ENCODE measurements at regions not wholly inside any gene's neighbourhood (a gene's known extent, or its start where the extent isn't known, plus 50 kb on each side); places are given as distances from the start of the nearest gene placed in this dataset.

DNA sequence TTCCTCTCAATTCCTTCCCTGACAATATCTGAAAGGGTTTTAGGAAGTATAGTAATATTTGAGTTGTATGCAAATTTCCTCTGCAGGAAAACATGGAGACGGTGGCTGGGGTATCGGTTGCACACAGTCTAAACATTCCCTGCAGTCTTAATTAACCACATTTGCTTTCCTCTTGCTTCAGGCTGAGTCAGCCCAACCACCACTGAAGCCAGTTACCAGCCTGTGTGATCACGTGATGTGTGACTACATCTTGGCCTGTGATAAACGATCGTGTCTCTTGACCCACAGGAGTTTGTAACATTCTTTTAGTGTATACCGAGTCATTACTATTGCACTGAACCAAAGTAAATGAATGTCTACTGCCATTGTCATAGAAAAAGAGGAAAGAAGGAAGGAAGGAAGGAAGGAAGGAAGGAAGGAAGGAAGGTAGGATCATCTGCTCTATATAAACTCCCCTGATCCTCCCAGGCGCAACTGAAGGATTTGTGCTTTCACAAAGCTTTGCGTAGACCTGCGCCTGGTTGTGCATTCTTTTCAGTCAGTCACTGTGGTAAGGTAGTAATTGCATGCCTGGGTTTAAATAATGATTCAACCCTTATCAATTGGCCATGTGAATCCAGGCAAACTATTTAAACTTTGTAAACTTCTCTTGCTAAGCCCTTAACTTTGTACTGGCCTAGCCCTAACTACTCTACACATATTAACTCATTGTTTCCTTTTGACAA is 280.6 kb upstream of the SALL1 start:
- Histone ChIP-seq H3K4me1 (ENCODE audit: control insufficient read depth, insufficient read depth, low read length) (peaks cover 10% of the 10 kb centered on the region), H3K4me3 (ENCODE audit: low read depth, low read length) (no peak overlapping the region), H3K27me3 (ENCODE audit: control insufficient read depth, insufficient read depth, low read length) (no peaks in the 10 kb centered on the region), H3K9ac (ENCODE audit: low read depth, low read length) (no peak overlapping the region), H3K9me3 (ENCODE audit: control insufficient read depth, insufficient read depth, low read length) (no peaks in the 10 kb centered on the region), H3K36me3 (ENCODE audit: control insufficient read depth, insufficient read depth, low read length) (no peaks in the 10 kb centered on the region)

DNA sequence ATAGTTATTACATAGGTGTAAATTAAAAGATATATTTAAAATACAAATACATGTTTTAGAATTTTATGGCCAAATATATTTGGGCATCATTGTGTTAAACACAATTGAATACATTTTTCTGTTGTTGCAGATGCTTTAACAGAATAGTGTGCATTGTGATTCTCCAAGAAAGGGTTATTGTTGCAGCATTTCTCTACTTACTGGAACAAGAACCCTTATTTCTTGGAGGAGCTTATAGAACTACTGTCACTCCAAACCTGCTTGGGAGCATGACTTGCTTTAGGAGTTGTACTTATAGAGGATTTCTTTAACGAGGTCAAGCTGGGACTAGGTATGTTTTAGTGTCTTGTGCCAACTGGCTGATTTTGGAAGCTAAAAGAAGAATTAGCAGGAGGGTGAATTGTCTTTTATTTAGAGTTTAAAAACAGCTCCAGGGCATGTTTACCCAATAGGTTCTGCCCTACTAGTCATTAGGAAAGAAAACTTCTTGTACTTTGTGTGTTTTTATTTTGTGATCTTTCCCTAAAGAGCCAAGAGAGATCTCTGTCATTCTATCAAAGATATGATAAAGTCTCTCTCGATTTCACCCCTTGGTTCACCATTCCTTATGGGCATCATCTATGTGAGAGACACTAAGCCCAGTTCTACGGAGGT is 279.8 kb upstream of the SALL1 start:
- Histone ChIP-seq H3K9ac (ENCODE audit: low read depth, low read length) (no peak overlapping the region), H3K4me1 (ENCODE audit: control insufficient read depth, insufficient read depth, low read length) (peaks cover 18% of the 10 kb centered on the region), H3K27me3 (ENCODE audit: control insufficient read depth, insufficient read depth, low read length) (no peaks in the 10 kb centered on the region), H3K36me3 (ENCODE audit: control insufficient read depth, insufficient read depth, low read length) (no peaks in the 10 kb centered on the region), H3K9me3 (ENCODE audit: control insufficient read depth, insufficient read depth, low read length) (no peaks in the 10 kb centered on the region), H3K4me3 (ENCODE audit: low read depth, low read length) (no peak overlapping the region)

DNA sequence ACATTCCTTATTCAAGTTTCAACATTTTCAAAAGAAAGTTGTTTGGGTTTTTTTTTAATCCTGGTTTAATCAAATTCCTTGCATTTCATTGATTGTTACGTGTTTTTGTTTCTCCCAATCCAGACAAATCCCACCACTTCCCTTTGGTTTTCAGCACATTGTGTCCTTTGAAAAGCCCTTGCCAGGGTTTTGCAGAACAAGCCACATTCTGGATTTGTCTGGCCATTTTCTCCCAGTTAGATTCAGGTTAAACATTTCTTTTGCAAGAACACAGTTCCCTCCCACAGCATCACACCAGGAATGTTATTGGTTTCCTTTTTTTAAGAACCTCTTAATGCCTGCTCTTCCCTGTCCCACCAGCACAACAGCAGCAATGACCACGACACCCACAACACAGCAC is 278.0 kb upstream of the SALL1 start:
- Histone ChIP-seq H3K9me3 (ENCODE audit: control insufficient read depth, insufficient read depth, low read length) (no peaks in the 10 kb centered on the region), H3K9ac (ENCODE audit: low read depth, low read length) (no peak overlapping the region), H3K27me3 (ENCODE audit: control insufficient read depth, insufficient read depth, low read length) (no peaks in the 10 kb centered on the region), H3K36me3 (ENCODE audit: control insufficient read depth, insufficient read depth, low read length) (no peaks in the 10 kb centered on the region), H3K4me3 (ENCODE audit: low read depth, low read length) (no peak overlapping the region), H3K4me1 (ENCODE audit: control insufficient read depth, insufficient read depth, low read length) (peaks cover 18% of the 10 kb centered on the region)

DNA sequence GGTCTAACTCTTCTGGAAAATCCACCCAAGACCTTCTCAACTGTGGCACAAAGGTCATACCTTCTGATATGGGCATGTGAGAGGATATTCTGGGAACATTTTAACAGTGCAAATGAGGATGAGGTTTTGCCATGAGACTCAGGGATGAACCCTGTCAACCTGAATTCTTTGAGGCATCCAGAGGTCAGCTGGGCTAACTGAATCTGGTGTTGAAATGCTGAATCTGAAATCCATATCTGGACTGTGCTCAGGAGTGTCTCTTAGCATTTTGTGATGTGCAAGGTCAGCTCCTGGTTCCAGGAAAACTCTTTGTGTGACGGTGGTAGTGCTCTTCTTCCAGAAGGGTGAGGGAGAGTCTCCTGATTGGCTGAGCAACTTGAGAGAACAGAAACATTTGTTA is 276.0 kb upstream of the SALL1 start:
- Histone ChIP-seq H3K9ac (ENCODE audit: low read depth, low read length) (no peak overlapping the region), H3K4me1 (ENCODE audit: control insufficient read depth, insufficient read depth, low read length) (peaks cover 18% of the 10 kb centered on the region), H3K9me3 (ENCODE audit: control insufficient read depth, insufficient read depth, low read length) (no peaks in the 10 kb centered on the region), H3K27me3 (ENCODE audit: control insufficient read depth, insufficient read depth, low read length) (no peaks in the 10 kb centered on the region), H3K4me3 (ENCODE audit: low read depth, low read length) (no peak overlapping the region), H3K36me3 (ENCODE audit: control insufficient read depth, insufficient read depth, low read length) (no peaks in the 10 kb centered on the region)

DNA sequence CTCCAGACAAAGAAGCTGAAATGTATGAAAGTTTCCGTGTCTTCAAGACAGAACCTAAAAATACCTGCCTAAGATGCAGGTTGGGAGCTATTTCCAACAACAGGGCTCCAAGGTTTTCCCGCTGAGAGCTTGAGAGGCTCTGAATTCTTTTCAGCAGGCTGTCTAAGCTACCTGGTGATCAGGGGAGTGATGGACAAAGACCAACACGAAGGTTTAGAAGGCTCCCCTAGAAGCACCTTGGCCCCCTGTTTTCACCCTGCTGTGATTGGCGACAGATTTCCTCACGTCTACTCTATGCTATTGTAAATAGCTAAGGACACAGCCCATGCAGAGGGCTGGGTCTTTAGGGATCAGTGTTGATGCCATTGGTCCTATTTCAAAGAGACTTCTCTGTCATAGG is 275.2 kb upstream of the SALL1 start:
- no peaks in the 10 kb centered on the region for H3K27me3 ChIP-seq (ENCODE audit: control insufficient read depth, insufficient read depth, low read length)
- no peak overlapping the region for H3K4me3 ChIP-seq (ENCODE audit: low read depth, low read length)
- no peak overlapping the region for H3K9ac ChIP-seq (ENCODE audit: low read depth, low read length)
- H3K4me1 ChIP-seq (ENCODE audit: control insufficient read depth, insufficient read depth, low read length), result peaks cover 13% of the 10 kb centered on the region
- H3K36me3 ChIP-seq (ENCODE audit: control insufficient read depth, insufficient read depth, low read length), result no peaks in the 10 kb centered on the region
- H3K9me3 ChIP-seq (ENCODE audit: control insufficient read depth, insufficient read depth, low read length), result no peaks in the 10 kb centered on the region

DNA sequence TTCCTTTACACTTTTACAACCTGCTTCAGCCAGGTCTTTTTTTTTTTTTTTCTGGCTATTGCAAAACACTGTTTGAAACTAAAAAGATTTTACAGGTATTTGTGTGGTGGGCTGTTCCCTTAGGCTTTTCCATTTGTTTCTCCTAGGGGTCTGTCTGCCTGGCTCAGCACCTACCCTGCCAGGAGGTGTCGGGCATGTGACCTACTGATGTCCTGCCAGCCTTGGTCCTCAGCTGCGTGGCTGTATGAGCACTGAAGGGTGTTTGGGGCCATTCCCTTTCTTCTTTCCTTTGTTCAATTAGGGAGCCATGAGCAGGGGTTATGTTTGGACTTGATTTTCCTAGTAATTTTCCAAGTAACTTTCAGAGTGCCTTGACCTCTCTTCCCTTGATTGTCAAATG is 269.2 kb upstream of the SALL1 start:
- Histone ChIP-seq H3K9ac (ENCODE audit: low read depth, low read length) (no peak overlapping the region), H3K27me3 (ENCODE audit: control insufficient read depth, insufficient read depth, low read length) (no peaks in the 10 kb centered on the region), H3K4me1 (ENCODE audit: control insufficient read depth, insufficient read depth, low read length) (no peaks in the 10 kb centered on the region), H3K36me3 (ENCODE audit: control insufficient read depth, insufficient read depth, low read length) (no peaks in the 10 kb centered on the region), H3K4me3 (ENCODE audit: low read depth, low read length) (no peak overlapping the region), H3K9me3 (ENCODE audit: control insufficient read depth, insufficient read depth, low read length) (no peaks in the 10 kb centered on the region)

DNA sequence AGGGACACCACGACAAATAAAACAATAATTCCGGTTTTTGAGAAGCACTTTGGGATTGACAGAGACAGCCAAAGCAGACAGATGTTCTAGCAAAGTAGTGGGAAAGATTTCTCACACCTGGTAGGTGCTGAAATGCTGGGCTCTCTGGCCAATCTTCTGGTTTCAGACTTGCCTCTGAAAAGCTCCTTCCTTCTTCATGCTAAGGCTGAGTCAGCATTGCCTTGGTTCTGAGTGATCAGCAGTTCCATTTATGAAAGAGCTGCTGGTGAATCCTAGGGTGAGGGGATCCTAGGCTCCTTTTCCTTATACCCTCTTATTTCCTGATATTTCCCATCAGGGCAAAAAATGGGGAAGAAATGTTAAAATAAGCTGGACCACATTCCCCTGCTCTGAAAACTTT is 268.7 kb upstream of the SALL1 start:
- no peaks in the 10 kb centered on the region for H3K36me3 ChIP-seq (ENCODE audit: control insufficient read depth, insufficient read depth, low read length)
- H3K4me1 ChIP-seq (ENCODE audit: control insufficient read depth, insufficient read depth, low read length), result no peaks in the 10 kb centered on the region
- H3K27me3 ChIP-seq (ENCODE audit: control insufficient read depth, insufficient read depth, low read length), result no peaks in the 10 kb centered on the region
- H3K9ac ChIP-seq (ENCODE audit: low read depth, low read length), result no peak overlapping the region
- no peak overlapping the region for H3K4me3 ChIP-seq (ENCODE audit: low read depth, low read length)
- H3K9me3 ChIP-seq (ENCODE audit: control insufficient read depth, insufficient read depth, low read length), result no peaks in the 10 kb centered on the region

DNA sequence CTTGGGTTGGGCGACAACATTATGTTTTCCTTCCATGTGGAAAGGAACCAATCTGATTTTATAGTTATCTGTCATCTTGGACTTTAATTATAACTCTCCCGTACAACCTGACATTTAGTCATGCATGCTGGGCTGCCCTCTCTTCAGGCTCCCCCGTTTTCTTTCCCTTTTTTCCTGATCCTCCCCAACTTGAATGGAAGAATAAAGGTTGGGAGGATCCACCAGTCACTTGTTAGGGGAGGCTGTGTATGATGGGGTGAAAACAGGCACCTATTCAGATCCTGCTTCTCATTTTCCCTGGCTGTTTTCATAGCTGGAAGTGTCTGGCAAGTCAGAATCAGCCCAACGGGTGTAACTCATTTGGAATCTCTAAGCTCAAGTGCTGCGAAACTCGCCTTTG is 267.2 kb upstream of the SALL1 start:
- Histone ChIP-seq H3K4me1 (ENCODE audit: control insufficient read depth, insufficient read depth, low read length) (no peaks in the 10 kb centered on the region), H3K4me3 (ENCODE audit: low read depth, low read length) (no peak overlapping the region), H3K36me3 (ENCODE audit: control insufficient read depth, insufficient read depth, low read length) (no peaks in the 10 kb centered on the region), H3K9me3 (ENCODE audit: control insufficient read depth, insufficient read depth, low read length) (no peaks in the 10 kb centered on the region), H3K9ac (ENCODE audit: low read depth, low read length) (no peak overlapping the region), H3K27me3 (ENCODE audit: control insufficient read depth, insufficient read depth, low read length) (no peaks in the 10 kb centered on the region)

DNA sequence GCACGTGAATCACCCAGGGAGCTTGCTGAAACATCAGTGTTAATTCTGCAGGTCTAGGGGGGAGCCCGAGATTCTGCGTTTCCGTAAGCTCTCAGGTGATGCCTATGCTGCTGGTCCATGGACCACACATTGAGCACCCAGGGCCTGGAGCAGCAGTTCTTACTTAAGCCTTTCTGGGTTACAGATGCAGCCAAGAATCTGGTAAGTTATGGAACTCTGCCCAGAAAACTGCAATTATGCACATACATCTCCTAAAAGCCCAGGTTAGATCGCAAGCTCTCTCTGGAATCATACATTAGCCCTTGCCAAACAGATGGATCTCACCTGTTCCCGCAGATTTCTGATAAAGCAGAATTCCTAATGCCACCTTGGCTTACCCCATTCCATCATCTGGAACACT is 265.9 kb upstream of the SALL1 start:
- H3K9ac ChIP-seq (ENCODE audit: low read depth, low read length), result no peak overlapping the region
- no peak overlapping the region for H3K4me3 ChIP-seq (ENCODE audit: low read depth, low read length)
- no peaks in the 10 kb centered on the region for H3K27me3 ChIP-seq (ENCODE audit: control insufficient read depth, insufficient read depth, low read length)
- H3K9me3 ChIP-seq (ENCODE audit: control insufficient read depth, insufficient read depth, low read length), result no peaks in the 10 kb centered on the region
- no peaks in the 10 kb centered on the region for H3K4me1 ChIP-seq (ENCODE audit: control insufficient read depth, insufficient read depth, low read length)
- no peaks in the 10 kb centered on the region for H3K36me3 ChIP-seq (ENCODE audit: control insufficient read depth, insufficient read depth, low read length)

DNA sequence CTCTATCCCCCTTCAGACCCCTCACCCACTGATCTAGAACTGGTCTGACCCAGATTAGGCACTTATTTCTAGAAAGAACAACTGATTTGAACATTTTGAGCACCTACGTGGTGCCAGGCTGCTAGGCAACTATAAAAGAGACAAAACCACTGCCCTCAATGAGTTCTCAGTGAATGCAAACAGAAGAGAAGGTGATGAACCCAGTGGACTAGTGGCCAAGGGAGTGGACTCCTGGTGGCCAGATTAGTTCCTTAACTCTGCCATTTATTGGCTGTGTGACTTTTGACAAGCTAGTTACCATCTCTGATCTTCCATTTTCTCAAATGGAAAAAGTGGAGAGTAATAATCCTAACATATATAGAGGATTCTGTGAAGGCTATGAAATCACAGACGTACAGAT is 259.1 kb upstream of the SALL1 start:
- Histone ChIP-seq H3K36me3 (ENCODE audit: control insufficient read depth, insufficient read depth, low read length) (no peaks in the 10 kb centered on the region), H3K4me1 (ENCODE audit: control insufficient read depth, insufficient read depth, low read length) (peaks cover 7% of the 10 kb centered on the region), H3K27me3 (ENCODE audit: control insufficient read depth, insufficient read depth, low read length) (no peaks in the 10 kb centered on the region), H3K4me3 (ENCODE audit: low read depth, low read length) (no peak overlapping the region), H3K9ac (ENCODE audit: low read depth, low read length) (no peak overlapping the region), H3K9me3 (ENCODE audit: control insufficient read depth, insufficient read depth, low read length) (no peaks in the 10 kb centered on the region)

DNA sequence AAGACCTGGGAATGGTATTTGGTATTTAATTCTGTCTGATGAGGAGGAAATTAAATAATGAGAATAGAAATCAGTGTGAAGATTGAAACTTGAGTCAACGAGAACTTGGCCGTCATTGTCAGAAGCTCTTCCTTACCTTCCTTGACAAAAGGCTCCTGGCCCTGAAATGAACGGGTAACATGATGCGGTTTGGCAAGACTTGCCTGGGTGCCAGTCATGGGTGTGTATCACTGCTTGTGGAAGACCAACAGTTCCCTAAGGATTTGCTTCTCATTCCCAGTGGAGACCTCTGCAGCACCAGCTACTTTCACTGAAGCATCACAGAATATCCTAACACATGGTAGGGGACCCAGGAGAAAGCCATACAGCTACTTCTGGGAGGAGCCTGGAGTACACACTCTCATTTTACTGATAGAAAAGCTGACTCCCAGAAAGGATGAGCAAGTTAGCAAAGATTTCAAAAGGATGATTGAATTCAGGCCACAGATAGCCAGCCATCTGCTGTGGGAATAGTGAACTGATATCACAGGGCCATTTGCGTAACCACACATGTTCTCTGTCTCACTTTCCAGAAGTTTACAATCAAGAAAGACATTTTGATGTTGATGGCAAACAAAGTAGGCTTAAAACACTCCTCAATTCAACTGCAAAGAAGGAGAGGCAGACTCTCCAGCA is 258.1 kb upstream of the SALL1 start:
- Histone ChIP-seq H3K4me3 (ENCODE audit: low read depth, low read length) (no peak overlapping the region), H3K9ac (ENCODE audit: low read depth, low read length) (no peak overlapping the region), H3K4me1 (ENCODE audit: control insufficient read depth, insufficient read depth, low read length) (peaks cover 7% of the 10 kb centered on the region), H3K27me3 (ENCODE audit: control insufficient read depth, insufficient read depth, low read length) (no peaks in the 10 kb centered on the region), H3K9me3 (ENCODE audit: control insufficient read depth, insufficient read depth, low read length) (no peaks in the 10 kb centered on the region), H3K36me3 (ENCODE audit: control insufficient read depth, insufficient read depth, low read length) (no peaks in the 10 kb centered on the region)

DNA sequence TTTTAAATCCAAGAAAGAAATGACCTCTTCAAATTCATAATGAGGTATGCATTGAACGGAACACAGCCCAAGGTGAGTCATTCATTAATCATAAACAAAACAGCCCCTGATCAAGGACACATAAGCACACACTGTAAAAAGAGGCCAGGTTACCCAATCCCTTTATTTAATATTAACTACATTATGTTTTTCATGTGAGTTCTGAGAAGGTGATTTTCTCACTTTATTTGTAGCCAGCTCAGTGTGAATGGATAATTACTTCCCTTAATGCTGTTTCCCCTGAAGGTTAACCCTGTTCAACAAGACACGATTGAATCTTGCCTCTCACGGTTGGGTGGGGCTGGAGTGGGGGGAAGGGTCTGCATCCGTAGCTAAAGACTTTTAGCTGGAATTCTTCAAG is 257.3 kb upstream of the SALL1 start:
- no peaks in the 10 kb centered on the region for H3K9me3 ChIP-seq (ENCODE audit: control insufficient read depth, insufficient read depth, low read length)
- H3K4me1 ChIP-seq (ENCODE audit: control insufficient read depth, insufficient read depth, low read length), result peaks cover 7% of the 10 kb centered on the region
- no peaks in the 10 kb centered on the region for H3K27me3 ChIP-seq (ENCODE audit: control insufficient read depth, insufficient read depth, low read length)
- H3K36me3 ChIP-seq (ENCODE audit: control insufficient read depth, insufficient read depth, low read length), result no peaks in the 10 kb centered on the region
- no peak overlapping the region for H3K9ac ChIP-seq (ENCODE audit: low read depth, low read length)
- H3K4me3 ChIP-seq (ENCODE audit: low read depth, low read length), result no peak overlapping the region

Data from iPS-15b (cell line).